ENCODE measurements at regions not wholly inside any gene's neighbourhood (a gene's known extent, or its start where the extent isn't known, plus 50 kb on each side); places are given as distances from the start of the nearest gene placed in this dataset.

- peaks cover 4% of the 10 kb centered on the region for H3F3A ChIP-seq (ENCODE audit: low read depth)
- no peaks in the 10 kb centered on the region for H3K27me3 ChIP-seq (ENCODE audit: insufficient read depth, low read length, poor library complexity, severe bottlenecking)
- H3K4me2 ChIP-seq (ENCODE audit: low read depth, low read length, poor library complexity, severe bottlenecking), result no peak overlapping the region
- H3K79me2 ChIP-seq (ENCODE audit: insufficient read depth, low read length), result no peaks in the 10 kb centered on the region
- no peaks in the 10 kb centered on the region for H3K9me2 ChIP-seq (replicated peaks; ENCODE audit: low read depth, low read length)
- TF ChIP-seq EZH2phosphoT487 (IDR thresholded peaks at IDR 0.05; ENCODE audit: borderline replicate concordance), result no peak
- TF ChIP-seq, protein P1, sequence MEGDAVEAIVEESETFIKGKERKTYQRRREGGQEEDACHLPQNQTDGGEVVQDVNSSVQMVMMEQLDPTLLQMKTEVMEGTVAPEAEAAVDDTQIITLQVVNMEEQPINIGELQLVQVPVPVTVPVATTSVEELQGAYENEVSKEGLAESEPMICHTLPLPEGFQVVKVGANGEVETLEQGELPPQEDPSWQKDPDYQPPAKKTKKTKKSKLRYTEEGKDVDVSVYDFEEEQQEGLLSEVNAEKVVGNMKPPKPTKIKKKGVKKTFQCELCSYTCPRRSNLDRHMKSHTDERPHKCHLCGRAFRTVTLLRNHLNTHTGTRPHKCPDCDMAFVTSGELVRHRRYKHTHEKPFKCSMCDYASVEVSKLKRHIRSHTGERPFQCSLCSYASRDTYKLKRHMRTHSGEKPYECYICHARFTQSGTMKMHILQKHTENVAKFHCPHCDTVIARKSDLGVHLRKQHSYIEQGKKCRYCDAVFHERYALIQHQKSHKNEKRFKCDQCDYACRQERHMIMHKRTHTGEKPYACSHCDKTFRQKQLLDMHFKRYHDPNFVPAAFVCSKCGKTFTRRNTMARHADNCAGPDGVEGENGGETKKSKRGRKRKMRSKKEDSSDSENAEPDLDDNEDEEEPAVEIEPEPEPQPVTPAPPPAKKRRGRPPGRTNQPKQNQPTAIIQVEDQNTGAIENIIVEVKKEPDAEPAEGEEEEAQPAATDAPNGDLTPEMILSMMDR (conservative IDR thresholded peaks at IDR 0.05; ENCODE audit: low read length), result no peak
- no peak overlapping the region for H3K4me3 ChIP-seq (ENCODE audit: low read length, poor library complexity, severe bottlenecking)
- no peaks in the 10 kb centered on the region for H3K36me3 ChIP-seq (ENCODE audit: insufficient read depth, low read length)
- no peaks in the 10 kb centered on the region for H4K20me1 ChIP-seq (ENCODE audit: insufficient read depth, low read length, poor library complexity, severe bottlenecking)
- H3K4me1 ChIP-seq (ENCODE audit: insufficient read depth, low read length, poor library complexity, severe bottlenecking), result peaks cover 12% of the 10 kb centered on the region
- H3K9ac ChIP-seq (ENCODE audit: low read depth, low read length, poor library complexity, severe bottlenecking), result no peak overlapping the region
- no peaks in the 10 kb centered on the region for H3K9me3 ChIP-seq (ENCODE audit: insufficient read depth, low read depth, low read length)
- H2AFZ ChIP-seq (ENCODE audit: low read length), result no peak overlapping the region
Measured at GRCh38 chr18:24968238-24968775, 383.7 kb downstream of the ZNF521 start.

DNA sequence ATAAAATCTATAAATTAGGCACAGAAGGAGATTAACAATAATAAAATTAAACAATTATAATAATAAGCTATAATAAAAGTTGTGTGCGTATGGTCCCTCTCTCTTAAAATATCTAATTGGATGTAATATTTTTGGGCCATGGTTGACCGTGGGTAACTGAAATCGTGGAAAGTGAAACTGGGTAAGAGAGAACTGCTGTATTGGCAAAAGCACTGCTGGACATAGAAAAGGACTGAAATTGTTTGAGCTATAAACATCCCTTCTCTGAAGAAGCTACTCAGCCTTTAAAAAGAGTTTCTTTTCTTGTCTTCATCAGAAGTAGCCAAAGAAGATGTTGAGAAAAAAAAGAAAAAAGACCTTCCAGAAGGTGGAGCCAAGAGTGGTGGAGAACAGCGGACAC, 379.4 kb downstream of the ZNF521 start:
- Histone ChIP-seq H3K79me2 (ENCODE audit: insufficient read depth, low read length) (no peaks in the 10 kb centered on the region), H4K20me1 (ENCODE audit: insufficient read depth, low read length, poor library complexity, severe bottlenecking) (no peaks in the 10 kb centered on the region), H3K4me1 (ENCODE audit: insufficient read depth, low read length, poor library complexity, severe bottlenecking) (no peaks in the 10 kb centered on the region), H3K36me3 (ENCODE audit: insufficient read depth, low read length) (no peaks in the 10 kb centered on the region), H3F3A (ENCODE audit: low read depth) (no peaks in the 10 kb centered on the region), H2AFZ (ENCODE audit: low read length) (no peak overlapping the region), H3K9me3 (ENCODE audit: insufficient read depth, low read depth, low read length) (no peaks in the 10 kb centered on the region), H3K27me3 (ENCODE audit: insufficient read depth, low read length, poor library complexity, severe bottlenecking) (no peaks in the 10 kb centered on the region), H3K4me2 (ENCODE audit: low read depth, low read length, poor library complexity, severe bottlenecking) (no peak overlapping the region), H3K4me3 (ENCODE audit: low read length, poor library complexity, severe bottlenecking) (no peak overlapping the region), H3K9me2 (replicated peaks; ENCODE audit: low read depth, low read length) (0 out of 2 replicates have a peak, but pooled peaks cover 1% of the 10 kb centered on the region), H3K9ac (ENCODE audit: low read depth, low read length, poor library complexity, severe bottlenecking) (no peak overlapping the region)
- TF ChIP-seq, protein P1 (conservative IDR thresholded peaks at IDR 0.05; ENCODE audit: low read length), result no peak
- no peak for TF ChIP-seq EZH2phosphoT487 (IDR thresholded peaks at IDR 0.05; ENCODE audit: borderline replicate concordance)

- no peak overlapping the region for H3K4me2 ChIP-seq (ENCODE audit: low read depth, low read length, poor library complexity, severe bottlenecking)
- H4K20me1 ChIP-seq (ENCODE audit: insufficient read depth, low read length, poor library complexity, severe bottlenecking), result no peaks in the 10 kb centered on the region
- H3K9me2 ChIP-seq (replicated peaks; ENCODE audit: low read depth, low read length), result 0 out of 2 replicates have a peak, but pooled peaks cover 4% of the 10 kb centered on the region
- H2AFZ ChIP-seq (ENCODE audit: low read length), result no peak overlapping the region
- no peaks in the 10 kb centered on the region for H3F3A ChIP-seq (ENCODE audit: low read depth)
- TF ChIP-seq EZH2phosphoT487 (IDR thresholded peaks at IDR 0.05; ENCODE audit: borderline replicate concordance), result no peak
- TF ChIP-seq, protein P1 (conservative IDR thresholded peaks at IDR 0.05; ENCODE audit: low read length), result no peak
- H3K9me3 ChIP-seq (ENCODE audit: insufficient read depth, low read depth, low read length), result no peaks in the 10 kb centered on the region
- no peaks in the 10 kb centered on the region for H3K27me3 ChIP-seq (ENCODE audit: insufficient read depth, low read length, poor library complexity, severe bottlenecking)
- no peak overlapping the region for H3K9ac ChIP-seq (ENCODE audit: low read depth, low read length, poor library complexity, severe bottlenecking)
- no peaks in the 10 kb centered on the region for H3K4me1 ChIP-seq (ENCODE audit: insufficient read depth, low read length, poor library complexity, severe bottlenecking)
- H3K79me2 ChIP-seq (ENCODE audit: insufficient read depth, low read length), result no peaks in the 10 kb centered on the region
- H3K4me3 ChIP-seq (ENCODE audit: low read length, poor library complexity, severe bottlenecking), result no peak overlapping the region
- no peaks in the 10 kb centered on the region for H3K36me3 ChIP-seq (ENCODE audit: insufficient read depth, low read length)
Measured at GRCh38 chr18:24974431-24974830, 377.5 kb downstream of the ZNF521 start.

Measured in Loucy (cell line).